GM12875 (cell line): ENCODE measurements at regions not wholly inside any gene's neighbourhood (a gene's known extent, or its start where the extent isn't known, plus 50 kb on each side); places are given as distances from the start of the nearest gene placed in this dataset.

ENCODE experiments used
- H3K4me3 ChIP-seq: one replicate; pipeline ENCODE4 v1.5.1; 2011; ENCODE audit warnings: low read depth, low read length, control low read depth
- CTCF ChIP-seq: IDR thresholded peaks from 2 replicates; pipeline ENCODE4 v1.5.1; 2011; ENCODE audit warnings: low read depth, mild to moderate bottlenecking, control low read depth, inconsistent platforms, low read length, moderate library complexity, borderline replicate concordance; ENCODE audit not compliant: insufficient read depth

DNA sequence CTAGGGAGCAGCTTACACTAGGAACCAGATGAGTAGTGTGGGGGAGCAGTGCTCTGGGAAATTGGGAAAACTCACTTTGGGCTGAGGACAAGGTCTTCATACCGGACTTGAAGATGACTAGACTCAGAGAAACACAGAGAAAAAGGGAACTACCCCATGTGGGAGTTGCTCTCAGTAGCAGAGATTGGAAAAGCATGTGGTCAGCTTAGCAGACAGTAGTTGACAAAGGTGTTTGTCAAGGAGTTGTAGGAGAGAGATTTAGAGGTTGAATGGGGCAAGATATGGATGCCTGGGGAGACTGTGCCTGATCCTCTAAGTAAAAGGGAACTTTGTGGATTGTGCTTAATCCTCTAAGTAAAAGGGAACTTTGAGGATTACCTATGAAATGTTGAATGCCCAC is 194.5 kb upstream of the COX10 start:
- TF ChIP-seq CTCF = no peak
- H3K4me3 ChIP-seq = no peak overlapping the region

DNA sequence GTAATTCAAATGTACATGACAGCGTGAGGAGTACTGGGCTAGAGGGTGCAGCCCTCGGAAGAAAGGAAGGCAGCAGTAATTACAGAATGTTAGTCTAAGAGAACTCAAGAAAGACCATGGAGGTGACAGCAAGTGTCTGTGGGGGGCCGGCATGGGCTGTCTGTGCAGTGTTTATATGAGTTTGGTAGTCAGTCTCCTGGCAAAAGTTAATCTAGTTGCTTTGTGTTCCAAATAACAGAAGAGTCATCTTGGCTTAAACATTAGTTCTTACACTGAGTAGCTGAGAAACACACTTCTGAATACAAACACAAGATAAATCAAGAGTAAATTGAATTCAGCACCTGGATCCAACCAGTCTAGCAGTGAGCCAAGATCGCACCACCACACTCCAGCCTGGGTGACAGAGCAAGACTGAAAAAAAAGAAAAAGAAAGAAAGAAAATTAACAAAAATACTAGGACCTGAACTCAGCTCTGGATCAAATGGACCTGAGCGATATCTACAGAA is 189.3 kb upstream of the COX10 start:
- TF ChIP-seq CTCF = no peak

GRCh38 chr17:13883659-13884058 is 185.6 kb upstream of the COX10 start:
- no peak for TF ChIP-seq CTCF

More for the DNA sequence above, 189.3 kb upstream of the COX10 start:
- no peak overlapping the region for H3K4me3 ChIP-seq

GRCh38 chr17:13884347-13884746 is 185.0 kb upstream of the COX10 start:
- TF ChIP-seq CTCF = no peak

More at GRCh38 chr17:13883659-13884058, 185.6 kb upstream of the COX10 start:
- H3K4me3 ChIP-seq = no peak overlapping the region

GRCh38 chr17:13885550-13885949 is 183.8 kb upstream of the COX10 start:
- TF ChIP-seq CTCF = no peak
- H3K4me3 ChIP-seq = no peak overlapping the region

More at GRCh38 chr17:13884347-13884746, 185.0 kb upstream of the COX10 start:
- H3K4me3 ChIP-seq = no peak overlapping the region

DNA sequence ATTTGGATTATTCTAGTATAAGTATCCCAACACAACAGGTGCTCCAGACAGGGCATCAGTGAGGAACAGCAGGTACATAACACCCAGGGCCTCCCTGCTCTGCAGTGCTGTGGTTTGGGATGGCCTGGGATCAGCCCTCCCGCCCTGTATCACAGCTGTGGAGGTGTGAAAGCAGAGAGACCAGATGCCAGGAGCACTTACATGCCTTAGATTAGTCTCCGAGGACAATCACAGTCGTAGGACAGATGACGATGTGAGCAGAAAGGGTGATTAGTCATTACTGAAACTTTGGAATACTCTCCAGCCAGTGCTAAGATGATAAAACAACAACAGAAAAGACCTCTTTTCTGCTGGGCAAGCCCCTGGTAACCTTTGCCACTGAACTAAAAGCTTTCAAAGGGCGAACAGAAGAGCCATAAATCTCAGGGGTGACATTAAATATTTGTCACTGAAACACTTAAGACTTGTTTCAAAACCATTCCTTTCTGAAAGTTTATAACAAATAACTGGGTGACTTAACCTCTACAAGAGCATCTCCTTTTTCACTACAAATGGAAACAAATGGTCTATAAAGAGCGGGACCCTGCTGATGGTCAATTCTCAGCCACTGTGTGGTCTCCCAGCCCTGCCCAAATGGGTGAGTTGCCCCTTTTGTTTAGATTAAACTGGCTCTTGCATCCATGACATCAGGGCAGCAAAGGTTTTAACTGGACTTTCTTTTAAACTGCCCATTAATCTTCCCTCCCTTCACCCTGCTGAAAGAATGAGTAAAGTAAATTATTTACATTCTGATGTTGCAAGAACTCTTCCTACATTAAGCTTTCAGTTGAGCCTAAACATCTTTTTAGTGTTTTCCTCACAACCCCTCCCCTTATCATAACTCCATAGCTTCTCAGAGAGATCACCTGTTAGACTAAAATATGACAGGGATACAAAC is 183.1 kb upstream of the COX10 start:
- H3K4me3 ChIP-seq = no peak overlapping the region
- TF ChIP-seq CTCF = no peak
